HG03342 (cell line): ENCODE measurements at regions not wholly inside any gene's neighbourhood (a gene's known extent, or its start where the extent isn't known, plus 50 kb on each side); places are given as distances from the start of the nearest gene placed in this dataset.

ENCODE experiments used
- ATAC-seq: cut with Tn5 transposase; IDR thresholded peaks from one replicate; pipeline ENCODE4 v1.9.1; 2021; ENCODE audit warnings: mild to moderate bottlenecking, moderate library complexity; ENCODE audit not compliant: unreplicated experiment

- no peak for ATAC-seq
Observed at GRCh38 chr20:50242548-50242862, 51.9 kb downstream of the CEBPB start.

DNA sequence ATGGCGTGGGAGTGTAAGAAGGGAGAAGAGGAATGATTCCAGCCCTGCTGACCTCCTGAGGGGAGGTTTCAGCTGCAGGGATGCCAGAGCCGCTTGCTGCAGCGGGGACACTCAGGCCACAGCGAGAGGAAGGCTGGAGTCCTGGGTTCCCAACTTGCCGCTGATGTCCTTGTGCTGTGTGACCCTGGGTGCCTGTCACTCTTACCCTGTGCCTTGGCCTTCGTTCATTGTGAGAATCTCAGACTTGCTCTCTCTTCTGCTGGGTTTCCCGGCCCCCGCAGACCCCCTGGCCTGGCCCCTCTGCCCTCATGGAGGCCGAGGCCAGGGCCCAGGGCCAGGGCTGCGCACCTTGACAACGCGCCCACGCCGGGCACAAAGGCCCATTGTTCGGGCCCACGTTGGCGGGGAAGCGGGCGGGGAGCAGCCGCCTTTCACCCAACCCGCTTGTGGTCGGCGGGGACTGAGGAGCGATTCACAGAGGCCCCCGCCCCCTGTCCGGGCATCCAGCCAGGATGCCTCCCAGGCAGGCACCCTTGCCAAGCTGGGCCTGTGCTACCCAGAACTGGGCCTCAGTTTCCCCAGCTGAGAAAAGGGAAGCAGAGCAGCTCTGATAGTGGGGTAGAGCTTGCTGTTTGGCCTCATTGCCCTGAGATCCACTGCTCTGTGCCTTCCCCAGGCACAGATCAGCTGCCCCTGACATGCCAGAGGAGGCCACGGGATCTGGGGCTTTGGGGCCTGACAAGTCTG lies 52.4 kb downstream of the CEBPB start:
- ATAC-seq = no peak

- no peak for ATAC-seq
Observed at GRCh38 chr20:50243610-50244351, 53.2 kb downstream of the CEBPB start.

- ATAC-seq = no peak
Observed at GRCh38 chr20:50244352-50245149, 53.9 kb downstream of the CEBPB start.

DNA sequence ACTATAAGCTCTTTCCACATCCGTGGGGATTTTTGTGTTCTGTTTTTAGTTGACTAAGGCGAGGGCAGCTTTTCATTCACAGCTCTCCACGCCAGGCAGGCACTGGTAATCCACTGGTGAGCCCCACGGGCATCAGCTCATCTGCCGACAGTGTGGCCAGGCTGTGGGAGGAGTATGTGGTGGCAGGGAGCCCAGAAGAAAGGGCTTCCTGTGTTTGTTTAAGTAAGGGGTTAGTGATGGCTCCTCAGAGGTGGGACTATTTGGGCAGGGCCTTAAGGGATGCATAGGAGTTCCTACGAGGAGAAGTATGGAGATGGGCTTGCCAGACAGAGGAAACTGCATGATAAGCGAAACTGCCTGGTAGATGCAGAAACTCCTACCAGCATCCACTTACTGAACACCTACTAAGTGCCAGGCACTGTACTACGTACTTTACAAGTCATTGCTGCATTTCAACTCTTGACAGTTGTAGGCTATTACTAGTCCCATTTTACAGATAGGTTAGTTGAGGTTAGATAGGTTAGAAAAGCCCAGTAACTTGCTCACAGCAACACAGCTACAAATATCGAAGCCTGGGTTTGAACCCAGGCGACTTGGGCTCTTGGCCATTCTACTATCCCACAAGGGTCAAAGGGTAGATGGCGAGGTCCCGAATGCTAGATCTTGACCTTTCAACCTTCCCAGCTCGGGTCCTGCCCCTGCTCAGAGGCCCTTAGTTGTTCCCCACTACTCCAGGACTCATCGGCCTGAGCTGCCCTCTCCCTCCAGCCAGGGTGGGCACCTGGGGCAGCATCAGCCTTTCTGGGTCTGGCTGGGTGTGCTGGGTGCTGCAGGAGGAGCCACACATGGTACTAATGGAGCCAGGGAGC lies 55.1 kb downstream of the CEBPB start:
- no peak for ATAC-seq

DNA sequence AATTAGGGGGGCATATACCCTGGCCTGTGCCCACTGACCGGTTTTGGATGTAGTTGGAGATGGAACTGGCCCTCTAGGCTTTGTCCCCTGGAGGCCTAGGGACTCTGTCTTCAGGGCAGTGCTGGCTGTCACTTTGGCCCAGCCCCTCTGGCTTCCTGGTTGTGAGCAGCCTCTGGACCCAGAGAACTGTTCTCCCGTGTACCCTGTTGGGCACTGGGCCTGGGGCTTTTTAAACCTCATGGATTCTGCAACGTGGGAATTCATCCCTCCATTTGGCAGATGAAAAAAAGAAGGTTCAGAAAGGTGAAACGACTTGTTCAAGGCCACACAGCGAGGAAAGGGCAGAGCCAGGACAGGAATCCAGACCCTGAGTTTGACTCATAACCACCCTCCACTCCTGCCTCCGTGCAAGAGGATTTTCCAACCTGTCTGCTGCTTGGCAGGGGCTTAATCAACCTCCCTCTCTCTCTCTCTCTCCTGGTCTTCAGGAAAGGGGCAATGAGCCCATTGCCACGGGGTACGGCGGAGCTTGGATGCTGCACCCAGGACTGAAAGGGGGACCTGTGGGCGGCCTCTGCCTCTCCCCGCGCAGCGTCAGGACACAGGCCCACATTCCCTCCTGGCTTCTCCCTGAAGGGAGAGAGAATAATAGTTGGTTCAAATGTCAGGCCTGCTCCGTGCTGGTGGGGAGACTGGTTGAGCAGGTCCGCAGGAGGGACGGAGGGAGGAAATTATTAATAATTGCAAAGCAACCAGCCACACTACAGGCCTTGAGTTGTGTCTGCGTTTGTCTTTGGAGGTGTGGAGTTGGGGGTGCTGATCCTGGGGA lies 56.0 kb downstream of the CEBPB start:
- no peak for ATAC-seq

DNA sequence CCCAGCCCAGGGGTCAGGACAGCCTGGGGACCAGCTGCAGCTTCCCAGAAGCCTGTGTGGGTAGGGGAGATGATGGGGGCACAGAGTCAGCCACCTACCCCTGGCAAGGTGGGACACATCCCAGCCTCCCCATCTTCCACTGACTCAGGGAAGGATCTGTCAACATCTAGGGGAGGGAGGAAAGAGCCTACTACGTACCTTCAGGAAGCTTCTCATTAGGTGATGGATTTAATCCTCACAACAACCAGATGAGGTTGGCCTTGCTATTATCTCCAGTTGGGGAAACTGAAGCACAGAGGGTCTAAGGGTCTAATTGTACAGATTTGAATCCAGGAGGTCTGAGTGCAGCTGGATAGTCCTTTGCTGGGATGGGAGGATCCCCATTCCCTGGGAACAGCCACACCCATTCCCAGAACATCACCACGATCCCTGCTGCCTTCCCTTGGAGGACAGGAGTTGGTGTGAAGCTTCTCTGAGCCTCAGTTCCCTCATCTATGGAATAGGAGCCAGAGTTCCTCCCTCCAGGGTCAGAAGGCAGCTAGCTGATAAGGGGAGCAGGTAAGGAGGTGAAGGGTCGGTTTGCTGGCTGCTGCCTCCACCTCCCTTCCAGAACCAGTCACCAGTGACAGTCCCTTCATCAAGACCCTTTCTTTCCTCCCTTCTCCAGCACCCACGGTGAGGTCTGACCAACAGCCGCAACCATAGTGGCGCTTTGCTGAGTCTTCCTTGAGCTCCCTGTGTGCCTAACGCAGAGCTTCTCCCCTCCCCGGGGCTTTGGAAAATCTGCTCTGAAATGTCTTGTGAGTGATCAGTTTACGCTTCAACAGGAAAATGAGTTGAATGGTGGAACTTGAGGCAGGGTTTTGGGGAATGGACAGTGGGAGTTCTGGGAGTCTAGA lies 56.8 kb downstream of the CEBPB start:
- no peak for ATAC-seq

GRCh38 chr20:50248104-50248641 lies 57.5 kb downstream of the CEBPB start:
- ATAC-seq = no peak

DNA sequence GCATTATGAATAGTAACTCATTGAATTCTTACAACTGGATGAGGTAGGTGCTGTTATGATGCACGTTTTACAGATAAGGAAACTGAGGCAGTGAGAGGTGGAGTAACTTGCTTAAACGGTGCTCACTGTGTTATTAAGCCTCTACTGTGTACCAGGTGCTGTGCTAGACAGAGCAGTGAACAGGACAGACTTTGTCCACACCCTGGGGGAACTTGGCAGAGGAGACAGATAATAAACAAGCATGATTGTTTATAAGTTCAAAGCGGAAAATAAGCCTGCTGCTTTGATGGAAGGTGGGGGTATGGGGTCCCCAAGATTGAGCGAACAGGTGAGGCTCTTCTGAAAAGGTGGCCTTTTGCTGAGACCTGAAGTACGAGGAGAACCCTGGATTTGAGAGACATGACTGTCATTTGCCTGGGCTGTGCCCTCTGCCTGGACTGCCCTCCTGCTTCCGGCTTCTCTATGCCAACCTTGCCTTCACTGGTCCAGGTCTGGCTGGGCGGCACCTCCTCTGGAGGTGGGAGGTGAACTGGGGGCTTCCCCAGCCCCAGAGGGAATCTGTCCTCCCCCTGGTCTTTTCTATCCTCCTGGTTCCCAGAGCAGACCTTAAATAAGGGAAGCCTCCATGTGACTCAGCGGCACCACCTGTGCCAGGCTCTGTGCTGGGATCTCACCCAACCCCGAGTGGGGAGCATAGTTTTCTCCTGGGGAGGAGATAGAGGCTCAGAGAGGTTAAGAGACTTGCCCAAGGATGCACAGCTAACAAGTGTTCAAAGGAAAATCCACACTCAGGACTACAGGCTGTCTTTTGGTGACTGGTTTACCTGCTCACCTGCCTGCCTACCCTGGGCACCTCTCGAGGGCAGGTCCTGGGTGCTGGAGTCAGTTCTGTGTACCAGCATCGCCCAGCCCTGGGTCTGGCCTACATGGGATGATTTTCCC lies 59.1 kb downstream of the CEBPB start:
- ATAC-seq = no peak

DNA sequence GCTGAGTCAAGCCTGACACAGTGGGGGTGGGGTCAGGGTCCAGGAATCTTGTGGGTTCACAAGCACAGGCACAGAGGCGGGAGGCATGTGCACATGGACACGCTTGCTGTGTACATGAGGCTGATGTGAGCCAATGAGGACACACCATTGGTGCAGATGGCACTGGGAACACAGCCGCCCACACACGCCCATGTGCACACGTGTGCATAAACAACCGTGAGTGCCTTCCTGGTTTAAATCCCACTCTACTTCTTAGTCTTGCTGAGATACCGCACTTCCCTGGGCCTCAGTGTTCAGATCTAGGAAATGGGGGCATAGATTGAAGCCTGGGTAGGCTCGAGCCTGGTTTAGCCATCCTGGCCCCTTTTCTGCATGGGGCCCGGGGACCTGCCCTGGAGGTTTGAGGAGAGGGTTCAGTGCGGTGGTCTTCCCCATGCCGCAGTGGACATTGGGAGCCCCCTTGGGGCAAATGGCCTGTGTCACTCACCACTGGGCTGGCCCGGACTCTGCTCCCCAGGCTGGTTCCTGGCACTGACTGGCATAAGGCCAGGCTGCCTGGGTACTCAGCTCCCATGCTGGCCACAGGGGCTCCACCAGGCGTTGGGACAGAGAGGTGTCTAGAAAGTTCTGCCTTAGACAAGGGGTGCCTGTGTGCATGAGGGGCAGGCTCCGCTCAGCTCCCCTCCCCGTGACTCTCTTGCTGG lies 60.2 kb downstream of the CEBPB start:
- ATAC-seq = no peak

DNA sequence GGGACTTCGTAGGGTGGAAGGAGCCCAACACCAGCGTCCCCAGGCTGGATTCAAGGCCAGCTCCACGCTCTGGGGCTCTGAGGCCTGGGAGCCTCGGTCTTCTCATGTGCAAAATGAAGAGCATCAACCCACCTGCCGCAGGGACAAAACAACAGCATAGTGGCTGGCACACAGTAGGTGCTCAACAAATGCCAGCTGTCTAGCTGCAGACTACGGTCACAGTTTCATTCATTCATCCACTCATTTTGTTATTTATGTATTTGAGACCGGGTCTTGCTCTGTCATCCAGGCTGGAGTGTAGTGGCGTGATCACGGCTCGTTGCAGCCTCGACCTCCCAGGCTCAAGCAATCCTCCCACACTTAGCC lies 60.7 kb downstream of the CEBPB start:
- ATAC-seq = no peak

GRCh38 chr20:50251992-50252511 lies 61.4 kb downstream of the CEBPB start:
- no peak for ATAC-seq

DNA sequence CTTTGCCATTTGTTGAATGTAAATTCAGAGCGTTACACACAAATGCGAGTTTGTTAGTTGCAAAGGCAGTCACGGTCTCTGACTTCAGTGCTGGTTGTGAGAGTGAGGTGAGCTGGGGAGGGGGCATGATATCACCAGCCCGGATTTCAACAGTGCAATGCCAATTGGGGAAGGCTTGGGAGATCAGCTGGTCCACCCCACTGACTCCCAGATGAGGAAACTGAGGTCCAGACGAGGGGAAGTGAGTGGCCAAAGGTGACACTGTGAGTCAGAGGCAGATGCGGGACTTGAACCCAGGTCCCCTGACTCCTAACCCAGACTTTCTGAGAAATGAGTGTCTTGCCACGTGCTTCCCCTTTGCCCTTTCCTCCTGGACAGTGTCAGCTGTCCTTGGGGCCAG lies 62.1 kb downstream of the CEBPB start:
- no peak for ATAC-seq

DNA sequence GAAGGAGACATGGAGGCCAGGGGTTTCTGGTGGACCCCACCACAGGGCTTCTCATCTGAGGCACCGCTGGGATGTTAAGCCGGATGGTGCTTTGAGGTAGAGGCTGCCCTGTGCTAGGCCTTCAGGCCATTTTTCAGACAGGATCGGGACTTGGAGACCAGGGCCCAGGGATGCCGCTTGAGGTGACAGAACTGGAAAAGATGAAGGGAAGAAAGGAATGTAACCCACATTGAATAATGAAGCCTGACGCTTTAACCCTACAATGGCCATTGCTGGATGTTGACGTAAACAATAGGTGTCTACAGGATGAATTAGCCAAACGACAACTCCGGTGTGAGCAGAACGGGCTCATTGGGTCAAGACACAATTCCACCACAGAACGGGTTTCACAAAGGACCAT lies 62.5 kb downstream of the CEBPB start:
- no peak for ATAC-seq

DNA sequence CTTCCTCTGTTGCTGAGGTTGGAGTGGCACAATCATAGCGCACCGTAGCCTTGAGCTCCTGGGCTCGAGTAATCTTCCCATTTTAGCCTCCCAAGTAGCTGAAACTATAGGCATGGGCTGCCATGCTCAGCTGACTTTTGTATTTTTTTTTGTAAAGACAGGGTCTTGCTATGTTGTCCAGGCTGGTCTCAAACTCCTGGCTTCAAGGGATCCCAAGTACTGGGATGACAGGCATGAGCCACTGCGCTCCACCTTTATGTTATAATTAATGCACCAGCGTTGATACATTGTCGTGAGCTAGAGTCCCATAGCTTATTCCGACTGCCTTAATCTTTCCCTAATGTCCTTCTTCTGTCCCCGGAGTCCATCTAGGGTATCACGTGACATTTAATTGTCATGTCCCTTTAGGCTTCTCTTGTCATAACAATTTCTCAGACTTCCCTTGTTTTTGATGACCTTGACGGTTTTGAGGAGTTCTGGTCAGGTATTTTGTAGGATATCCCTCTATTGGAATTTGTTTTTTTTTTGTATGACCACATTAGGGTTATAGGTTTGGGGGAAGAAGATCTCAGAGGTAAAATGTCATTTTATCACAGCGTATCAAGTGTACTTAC lies 63.9 kb downstream of the CEBPB start:
- ATAC-seq = no peak

- ATAC-seq = no peak
Observed at GRCh38 chr20:50256577-50256976, 65.9 kb downstream of the CEBPB start.
